ENCODE measurements at regions not wholly inside any gene's neighbourhood (a gene's known extent, or its start where the extent isn't known, plus 50 kb on each side); places are given as distances from the start of the nearest gene placed in this dataset.
"Not testable (repeated sequence)": the region's sequence is repeated elsewhere in the genome, so short reads cannot be mapped to it uniquely, and the experiment has no call there.

DNA sequence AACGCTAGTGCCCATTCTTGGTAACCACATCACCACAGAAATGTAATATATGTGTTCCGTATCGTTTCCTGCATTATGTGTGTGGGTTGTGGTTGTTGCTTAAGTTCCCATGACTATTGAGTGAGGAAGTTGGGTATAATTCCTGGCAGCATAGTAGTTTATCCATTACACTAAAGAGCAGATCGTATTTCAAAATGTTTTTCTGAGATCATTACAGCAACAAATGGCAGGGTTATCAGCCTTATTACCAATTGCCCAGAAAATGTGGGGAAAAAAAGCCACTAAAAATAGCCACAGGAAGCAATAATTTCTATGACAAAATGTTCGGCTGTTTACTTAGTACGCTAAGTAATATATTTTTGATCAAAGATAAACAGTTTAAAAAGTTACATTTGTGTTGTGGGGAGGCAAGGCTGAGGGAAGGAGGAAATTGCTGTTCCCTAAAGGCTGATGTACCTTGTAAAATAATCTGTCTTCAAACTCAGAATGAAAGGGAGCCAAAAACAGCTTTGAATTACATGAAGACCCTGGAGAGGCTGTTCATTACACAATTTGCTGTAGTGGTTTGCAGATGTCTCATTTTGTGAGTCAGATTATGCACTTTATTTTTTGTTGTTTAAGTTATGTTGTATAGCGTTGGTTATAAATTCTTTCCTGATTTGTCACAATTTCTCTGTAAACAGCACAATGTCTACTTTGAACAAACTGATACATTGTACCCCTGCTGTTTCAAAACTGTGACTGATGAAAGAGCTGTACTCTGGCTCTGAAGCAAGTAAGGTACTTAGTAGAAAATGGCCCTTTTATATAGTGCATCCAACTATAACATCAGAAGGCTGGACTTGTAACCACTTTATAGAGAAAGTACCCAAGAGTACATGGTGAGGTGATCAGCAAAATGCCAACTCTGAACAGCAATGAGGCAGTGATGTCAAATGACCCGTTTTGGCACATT, 1028.5 kb downstream of the NR2F1-AS1 start:
- DNase-seq (ENCODE audit: extremely low read depth in 1 of 11, low read depth in 9 of 11, low spot score in 4 of 11) = peak in 3 of 11 donors; percentile 26 to 62 (median 47)

DNA sequence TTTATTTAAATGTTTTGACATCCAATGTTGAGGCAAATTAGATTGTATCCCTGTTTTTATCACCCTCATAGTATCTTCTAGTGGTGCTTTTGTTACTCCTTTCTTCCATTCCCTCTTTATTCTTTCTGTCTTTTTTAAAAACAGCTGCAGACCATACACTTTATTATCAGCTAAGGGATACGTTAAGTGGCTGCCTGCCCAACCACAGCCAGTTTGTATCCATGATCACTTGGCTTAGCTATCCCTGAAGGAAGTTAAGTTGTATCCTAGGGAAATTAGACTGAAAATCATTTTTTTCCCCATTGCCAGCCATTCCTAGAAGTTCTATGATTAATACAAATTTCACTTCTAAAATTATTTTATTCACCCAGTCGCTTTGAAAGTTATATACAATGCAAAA, 1032.7 kb downstream of the NR2F1-AS1 start:
- no peak for DNase-seq (ENCODE audit: extremely low read depth in 1 of 11, low read depth in 9 of 11, low spot score in 4 of 11)

DNA sequence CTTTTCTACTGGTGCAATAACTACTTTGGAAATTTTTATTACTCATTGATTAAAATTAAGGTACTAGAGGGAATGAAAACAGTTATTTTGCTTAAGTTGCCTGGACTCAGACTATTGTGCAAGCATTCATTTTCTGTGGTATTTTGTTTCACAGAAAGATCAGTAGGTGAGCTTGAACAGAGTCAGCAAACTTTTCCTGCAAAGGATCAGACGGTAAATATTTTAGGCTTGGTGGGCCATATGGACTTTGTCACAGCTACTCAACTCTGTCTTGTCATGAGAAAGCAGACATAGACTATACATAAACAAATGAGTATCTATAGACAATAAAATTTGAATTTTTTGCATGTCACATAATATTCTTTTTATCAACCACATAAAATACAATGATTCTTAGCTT, 1036.4 kb downstream of the NR2F1-AS1 start:
- DNase-seq (ENCODE audit: extremely low read depth in 1 of 11, low read depth in 9 of 11, low spot score in 4 of 11) = no peak

DNA sequence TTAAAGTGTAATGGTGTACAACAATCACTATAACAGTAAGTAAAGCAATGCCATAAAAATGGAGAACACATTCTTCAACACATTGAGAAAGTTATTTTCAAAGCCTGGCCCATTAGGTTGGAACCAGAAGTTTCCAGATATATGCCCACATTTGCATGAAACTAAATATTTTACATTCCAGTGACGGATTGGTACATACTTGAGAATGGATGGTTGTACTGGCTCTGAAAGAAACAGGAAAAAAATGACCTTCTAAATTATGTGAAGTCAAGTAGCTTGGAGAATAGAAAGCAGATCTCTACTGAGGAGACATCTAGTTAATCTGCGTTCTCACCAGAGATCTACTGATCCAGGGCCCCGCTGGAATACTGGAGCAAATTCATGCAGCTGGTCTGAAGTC, 1037.0 kb downstream of the NR2F1-AS1 start:
- DNase-seq (ENCODE audit: extremely low read depth in 1 of 11, low read depth in 9 of 11, low spot score in 4 of 11) = no peak

DNA sequence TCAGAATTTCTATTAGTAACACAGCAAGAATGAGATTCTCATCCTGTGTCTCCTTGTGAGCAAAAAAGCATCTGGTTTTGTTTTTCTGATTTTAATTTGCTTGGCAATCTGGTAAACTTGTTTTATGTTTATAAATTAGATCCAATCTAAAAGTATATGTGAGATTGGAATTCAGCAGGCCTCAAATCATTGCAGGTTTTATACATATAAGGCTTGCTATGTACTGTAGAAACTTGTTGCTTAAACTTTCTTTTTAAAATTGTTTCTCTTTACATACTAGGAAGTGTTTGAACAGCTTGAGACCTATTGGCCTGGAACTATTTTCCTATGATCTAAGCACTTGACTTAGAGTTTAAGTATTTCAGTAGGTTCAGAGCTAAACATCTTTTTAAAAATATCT, 1037.8 kb downstream of the NR2F1-AS1 start:
- no peak for DNase-seq (ENCODE audit: extremely low read depth in 1 of 11, low read depth in 9 of 11, low spot score in 4 of 11)

DNA sequence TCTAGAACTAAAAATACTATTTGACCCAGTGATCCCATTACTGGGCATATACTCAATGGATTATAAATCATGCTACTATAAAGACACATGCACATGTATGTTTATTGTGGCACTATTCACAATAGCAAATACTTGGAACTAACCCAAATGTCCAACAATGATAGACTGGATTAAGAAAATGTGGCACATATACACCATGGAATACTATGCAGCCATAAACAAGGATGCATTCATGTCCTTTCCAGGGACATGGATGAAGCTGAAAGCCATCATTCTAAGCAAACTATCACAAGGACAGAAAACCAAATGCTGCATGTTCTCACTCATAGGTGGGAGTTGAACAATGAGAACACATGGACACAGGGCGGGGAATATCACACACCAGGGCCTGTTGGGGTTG, 1039.0 kb downstream of the NR2F1-AS1 start:
- DNase-seq (ENCODE audit: extremely low read depth in 1 of 11, low read depth in 9 of 11, low spot score in 4 of 11) = not testable (repeated sequence)

DNA sequence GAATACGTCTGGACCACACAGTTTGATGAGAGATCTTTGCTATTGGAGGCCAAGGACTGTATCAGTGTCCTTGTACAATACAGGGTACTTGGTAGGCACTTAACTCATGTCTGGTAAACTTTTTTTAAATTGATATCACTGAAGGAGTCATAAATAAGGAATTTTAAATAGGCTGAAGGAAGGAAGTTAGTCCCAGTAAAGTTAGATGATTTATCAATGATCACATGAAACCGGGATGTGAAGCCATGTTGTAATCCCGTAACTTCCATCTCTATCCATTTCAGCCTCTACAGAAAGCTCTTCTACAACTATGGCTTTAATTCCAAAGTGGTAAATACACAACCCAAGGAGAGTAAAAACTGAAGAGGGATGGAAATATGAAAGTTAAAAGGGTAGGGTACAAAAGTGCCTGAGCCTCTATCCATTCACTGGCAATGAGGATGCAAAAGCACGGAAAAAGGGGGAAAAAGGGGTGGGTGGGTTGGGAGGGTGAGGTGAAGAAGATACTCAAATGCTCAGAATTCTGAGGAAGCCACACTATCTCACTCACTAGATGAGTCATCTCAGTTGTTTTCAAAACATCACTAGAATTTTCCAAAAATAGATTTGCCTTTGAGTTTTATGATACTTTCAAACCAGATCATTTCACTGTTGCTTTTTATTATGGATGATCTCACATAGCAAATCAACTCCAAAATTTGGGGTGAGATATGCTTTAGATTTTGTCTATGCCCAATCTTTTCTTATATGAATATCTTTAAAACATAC, 1053.5 kb downstream of the NR2F1-AS1 start:
- no peak for DNase-seq (ENCODE audit: extremely low read depth in 1 of 11, low read depth in 9 of 11, low spot score in 4 of 11)

DNA sequence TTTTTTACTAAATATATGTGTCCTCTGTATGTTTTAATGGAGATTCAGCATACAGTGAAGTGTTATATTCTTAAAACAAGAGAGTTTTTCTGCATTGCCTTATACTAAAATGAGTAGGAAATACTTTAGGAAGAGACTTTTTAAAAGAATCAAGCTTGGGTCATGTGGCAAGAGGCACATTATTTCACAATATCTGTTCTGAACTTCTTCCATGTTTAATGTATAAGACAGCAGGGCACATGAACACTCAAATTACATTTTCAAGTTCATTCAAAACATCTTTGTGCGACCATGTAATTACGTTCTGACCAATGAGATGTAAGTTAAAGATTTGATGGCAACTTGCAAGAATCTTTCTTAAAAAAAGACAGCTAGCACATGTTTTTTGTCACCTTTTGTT, 1055.9 kb downstream of the NR2F1-AS1 start:
- DNase-seq (ENCODE audit: extremely low read depth in 1 of 11, low read depth in 9 of 11, low spot score in 4 of 11) = no peak

DNA sequence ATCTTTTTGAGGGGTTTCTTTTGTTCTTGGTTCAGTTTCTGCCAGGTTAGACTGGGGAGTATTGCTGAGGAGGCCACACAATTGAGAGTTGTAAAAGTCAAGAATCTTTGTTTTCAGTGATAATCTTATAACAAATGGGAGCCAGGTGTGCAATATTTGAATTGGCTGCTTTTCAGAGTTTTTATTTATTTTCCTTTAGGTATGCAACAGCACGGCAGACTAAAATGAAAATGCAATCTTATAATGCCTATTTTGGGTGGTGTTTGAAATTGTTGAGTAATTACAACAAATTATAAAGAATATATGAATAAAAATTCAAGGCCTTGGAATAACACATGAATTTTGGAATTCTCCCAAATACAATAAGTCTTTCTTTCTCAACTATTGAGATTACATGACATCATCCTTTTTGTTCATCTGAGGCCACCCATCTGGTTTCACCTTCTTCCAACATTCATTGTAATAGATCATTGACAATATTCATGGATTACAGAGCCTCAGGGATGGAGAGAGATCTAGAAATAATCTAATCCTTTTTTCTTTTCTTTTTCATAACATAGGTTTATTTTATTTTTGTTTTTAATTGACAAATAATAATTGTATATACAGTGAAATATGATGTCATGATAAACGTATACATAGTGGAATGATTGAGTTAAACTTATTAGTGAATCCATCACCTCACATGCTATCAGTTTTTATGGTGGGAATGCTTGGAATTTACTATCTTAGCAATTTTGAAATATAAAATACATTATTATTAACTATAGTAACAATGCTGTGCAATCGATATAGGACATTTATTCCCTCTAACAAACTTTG, 1061.0 kb downstream of the NR2F1-AS1 start:
- no peak for DNase-seq (ENCODE audit: extremely low read depth in 1 of 11, low read depth in 9 of 11, low spot score in 4 of 11)

DNA sequence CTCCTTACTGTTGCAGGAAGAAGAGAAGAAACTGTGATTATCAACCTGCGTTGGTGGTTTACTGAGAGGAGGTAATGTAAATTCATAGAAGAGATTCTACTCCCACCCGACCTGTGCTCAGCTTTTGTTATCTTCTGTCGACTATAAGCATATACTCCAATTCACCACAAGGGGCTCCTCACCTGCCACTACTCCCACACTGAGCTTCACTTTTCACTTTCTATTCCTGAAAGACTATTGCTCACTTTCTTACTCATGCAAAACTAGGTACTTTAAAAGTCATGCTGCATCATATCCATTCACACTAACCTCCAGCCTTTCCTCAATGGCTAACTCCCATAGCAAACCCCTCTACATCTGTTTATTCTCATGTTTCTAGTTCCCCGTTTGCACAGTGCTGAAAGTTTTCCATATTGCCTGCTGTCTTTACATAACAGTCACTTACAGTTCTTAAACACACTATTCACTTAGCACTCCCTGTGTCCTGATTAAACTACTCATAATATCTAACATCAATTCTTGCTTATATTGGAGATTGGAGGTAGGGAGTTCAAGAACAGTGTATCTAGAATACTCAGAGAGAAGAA, 1062.6 kb downstream of the NR2F1-AS1 start:
- DNase-seq (ENCODE audit: extremely low read depth in 1 of 11, low read depth in 9 of 11, low spot score in 4 of 11) = peak in 1 of 11 donors; percentile 3

DNA sequence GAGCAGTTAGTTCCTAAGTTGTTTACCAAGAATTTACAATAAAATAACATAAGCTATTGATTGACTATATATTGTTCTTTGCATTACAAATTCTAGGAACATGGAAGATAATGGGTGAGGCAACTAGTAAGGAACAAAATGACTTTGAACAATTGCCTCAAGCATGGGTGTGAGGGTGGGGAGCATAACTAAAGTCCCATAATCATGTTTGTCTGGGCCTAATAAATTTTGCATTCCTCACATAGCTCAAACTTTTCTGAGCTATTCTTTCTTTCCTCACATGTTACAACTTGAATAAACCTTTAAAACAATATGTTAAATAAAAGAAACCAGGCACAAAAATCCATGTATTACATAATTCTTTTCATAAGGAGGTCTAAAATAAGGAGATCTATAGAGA, 1066.1 kb downstream of the NR2F1-AS1 start:
- no peak for DNase-seq (ENCODE audit: extremely low read depth in 1 of 11, low read depth in 9 of 11, low spot score in 4 of 11)

DNA sequence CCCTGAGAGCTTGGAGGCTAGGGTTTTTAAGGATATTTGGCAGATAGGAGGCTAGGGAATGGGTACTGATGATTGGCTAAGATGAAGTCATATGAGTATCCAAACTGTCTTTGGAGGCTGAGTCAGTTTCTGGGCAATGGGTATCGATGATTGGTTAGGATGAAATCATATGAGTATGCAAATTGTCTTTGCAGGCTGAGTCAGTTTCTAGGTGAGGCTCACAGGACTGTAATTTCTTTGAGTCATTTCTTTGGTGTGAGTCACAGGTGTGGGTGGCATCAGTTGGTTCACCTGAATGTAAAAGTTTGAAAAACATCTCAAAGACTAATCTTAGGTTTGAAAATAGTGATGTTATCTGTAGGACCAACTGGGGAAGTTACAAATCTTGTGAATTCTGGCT, 1068.0 kb downstream of the NR2F1-AS1 start:
- DNase-seq (ENCODE audit: extremely low read depth in 1 of 11, low read depth in 9 of 11, low spot score in 4 of 11) = no peak

DNA sequence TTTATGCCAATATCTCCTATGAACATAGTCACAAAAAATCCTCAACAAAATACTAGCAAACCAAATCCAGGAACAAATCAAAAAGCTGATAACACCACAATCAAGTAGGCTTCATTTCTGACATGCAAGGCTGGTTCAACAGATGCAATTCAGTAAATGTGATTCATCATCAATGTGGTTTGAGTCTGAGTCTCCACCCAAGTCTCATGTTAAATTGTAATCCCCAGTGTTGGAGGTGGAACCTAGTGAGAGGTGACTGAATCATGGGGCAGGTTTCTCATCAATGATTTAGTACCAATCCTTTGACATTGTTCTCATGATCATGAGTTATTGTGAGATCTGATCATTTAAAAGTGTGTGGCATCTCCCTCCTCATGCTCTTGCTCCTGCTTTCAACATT, 1072.7 kb downstream of the NR2F1-AS1 start:
- no peak for DNase-seq (ENCODE audit: extremely low read depth in 1 of 11, low read depth in 9 of 11, low spot score in 4 of 11)

DNA sequence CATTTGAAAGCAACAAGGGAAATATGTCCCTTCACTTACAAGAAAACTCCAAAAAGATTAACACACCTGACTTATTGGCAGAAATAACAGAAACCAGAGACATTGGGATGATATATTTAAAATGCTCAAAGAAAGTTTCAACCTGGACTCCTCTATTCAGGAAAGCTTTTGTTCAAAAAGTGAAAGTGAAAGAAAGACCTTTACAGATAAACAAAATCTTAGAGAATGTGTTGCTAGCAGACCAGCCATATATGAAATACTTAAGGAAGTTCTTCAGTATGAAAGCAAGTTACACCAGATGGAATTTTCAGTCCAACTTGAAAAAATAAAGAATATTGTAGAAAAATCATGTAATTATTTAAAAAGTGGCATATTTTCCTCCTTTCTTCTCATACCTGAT, 1075.1 kb downstream of the NR2F1-AS1 start:
- DNase-seq (ENCODE audit: extremely low read depth in 1 of 11, low read depth in 9 of 11, low spot score in 4 of 11) = no peak

DNA sequence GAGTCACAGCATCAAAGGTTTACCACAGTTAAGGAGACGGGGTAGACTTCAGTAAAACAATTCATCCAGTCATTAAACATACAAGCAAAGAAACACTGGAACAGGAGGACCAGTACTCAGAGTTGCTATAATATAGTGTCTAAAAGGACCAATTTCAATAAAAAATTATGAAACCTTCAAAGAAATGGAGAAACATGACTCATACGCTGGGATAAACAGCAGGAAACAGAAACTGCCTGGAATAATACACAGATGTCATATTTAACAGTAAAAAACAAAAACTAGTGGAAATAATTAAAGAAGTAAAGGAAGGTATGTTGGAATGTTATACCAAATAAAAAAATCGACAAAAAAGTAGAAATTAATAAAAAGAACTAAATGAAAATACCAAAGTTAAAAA, 1075.9 kb downstream of the NR2F1-AS1 start:
- DNase-seq (ENCODE audit: extremely low read depth in 1 of 11, low read depth in 9 of 11, low spot score in 4 of 11) = no peak

DNA sequence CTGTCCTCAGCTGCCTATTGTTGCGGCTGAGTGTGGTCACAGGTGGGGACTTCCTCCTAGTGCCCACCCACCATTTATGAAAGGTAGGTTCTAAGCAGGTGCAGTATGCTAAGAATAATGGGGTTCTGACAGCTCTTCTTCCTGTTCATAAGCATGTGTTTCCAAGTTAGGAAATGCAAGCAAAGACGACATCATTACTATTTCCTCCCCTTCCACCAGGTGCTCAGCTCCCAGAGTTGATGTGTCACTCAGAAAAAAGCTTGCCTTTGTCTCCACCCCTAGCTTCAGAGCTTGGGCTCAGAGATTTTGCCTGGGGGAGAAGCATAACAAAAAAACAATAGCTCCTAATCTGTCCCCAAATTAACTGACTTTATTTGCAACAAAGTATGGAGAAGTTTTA, 1076.7 kb downstream of the NR2F1-AS1 start:
- DNase-seq (ENCODE audit: extremely low read depth in 1 of 11, low read depth in 9 of 11, low spot score in 4 of 11) = no peak

DNA sequence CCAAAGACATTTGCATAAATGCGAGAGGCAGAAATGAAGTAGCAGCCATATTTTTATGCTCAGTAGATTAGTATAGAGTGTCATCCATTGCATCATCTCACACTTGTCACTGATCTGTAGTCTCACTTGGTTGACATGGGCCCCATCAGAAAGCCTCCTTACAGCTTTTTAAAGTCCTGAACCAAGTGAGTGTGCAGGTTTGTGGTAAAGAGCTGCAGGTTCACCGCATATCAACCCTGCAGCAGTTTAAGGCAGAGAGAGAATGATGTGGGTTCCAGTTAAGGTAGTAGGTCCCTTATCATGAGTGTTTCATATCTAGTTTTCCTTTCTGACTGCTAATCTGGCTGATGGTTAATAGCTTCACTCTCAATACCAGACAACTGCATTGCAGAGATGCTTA, 1080.3 kb downstream of the NR2F1-AS1 start:
- DNase-seq (ENCODE audit: extremely low read depth in 1 of 11, low read depth in 9 of 11, low spot score in 4 of 11) = no peak

DNA sequence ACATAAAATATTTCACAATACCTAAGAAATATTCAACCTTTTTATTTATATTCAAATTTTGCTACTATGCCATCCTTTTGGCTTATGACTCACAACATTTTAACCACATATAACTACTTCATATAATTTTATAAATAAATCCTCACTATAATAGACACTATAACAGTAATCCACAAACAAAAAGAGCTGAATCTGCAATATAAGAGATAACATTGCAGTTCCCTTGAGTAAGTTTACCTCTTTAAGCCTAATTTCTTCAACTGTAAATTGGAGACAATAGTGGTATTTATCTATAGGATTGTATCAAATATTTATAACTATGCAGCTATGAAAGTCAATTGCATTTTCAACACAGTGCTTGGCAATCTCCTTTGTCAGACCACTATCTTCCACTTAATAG, 1084.5 kb downstream of the NR2F1-AS1 start:
- no peak for DNase-seq (ENCODE audit: extremely low read depth in 1 of 11, low read depth in 9 of 11, low spot score in 4 of 11)

DNA sequence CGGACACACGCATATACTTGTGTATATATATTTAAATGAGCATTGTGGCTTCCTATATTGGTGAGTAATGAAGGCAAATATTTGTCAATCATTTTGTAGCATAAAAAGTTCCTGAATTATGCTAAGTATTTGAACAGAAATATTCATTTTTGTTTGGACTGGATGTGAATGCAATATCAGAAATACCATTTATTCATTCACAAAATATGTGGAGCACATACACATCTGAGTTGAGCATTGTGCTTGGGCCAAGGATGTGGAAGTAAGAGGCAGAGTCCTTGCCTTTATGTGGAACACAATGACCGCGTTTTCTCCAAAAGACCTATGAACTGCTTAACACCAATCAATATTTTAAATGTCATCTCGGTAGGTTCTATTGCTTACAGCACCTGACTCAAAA, 1086.5 kb downstream of the NR2F1-AS1 start:
- DNase-seq (ENCODE audit: extremely low read depth in 1 of 11, low read depth in 9 of 11, low spot score in 4 of 11) = no peak

All from renal cortex interstitium (tissue), 11 donors.